Smooth muscle cell of the brain vasculature (primary cell): ENCODE measurements at regions not wholly inside any gene's neighbourhood (a gene's known extent, or its start where the extent isn't known, plus 50 kb on each side); places are given as distances from the start of the nearest gene placed in this dataset.
"Not testable (repeated sequence)": the region's sequence is repeated elsewhere in the genome, so short reads cannot be mapped to it uniquely, and the experiment has no call there.

Experiments used
- DNase-seq: peaks from one replicate; pipeline ENCODE4 v3.0.0-alpha.2; 2012; ENCODE audit warnings: low read depth, low spot score

DNA sequence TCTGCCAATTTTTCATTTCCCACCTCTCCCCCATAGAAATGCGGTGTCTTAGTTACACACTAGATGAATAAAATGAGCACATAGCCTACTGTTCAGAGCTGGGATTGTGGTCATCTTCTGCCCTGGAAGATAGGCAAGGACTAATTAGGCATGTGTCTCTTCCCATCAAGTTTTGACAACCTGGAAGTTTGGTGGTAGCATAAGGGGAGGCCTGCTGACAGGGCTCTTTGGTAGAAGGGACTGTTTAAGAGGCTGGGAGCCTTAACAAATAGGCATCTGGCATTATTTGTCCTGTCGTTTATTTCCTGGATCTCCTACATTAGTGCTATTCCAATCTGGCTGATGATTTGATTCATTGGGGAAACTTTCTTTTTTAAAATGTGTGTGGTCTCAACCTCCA, 512.3 kb downstream of the ZNF385D start:
- no peak for DNase-seq

DNA sequence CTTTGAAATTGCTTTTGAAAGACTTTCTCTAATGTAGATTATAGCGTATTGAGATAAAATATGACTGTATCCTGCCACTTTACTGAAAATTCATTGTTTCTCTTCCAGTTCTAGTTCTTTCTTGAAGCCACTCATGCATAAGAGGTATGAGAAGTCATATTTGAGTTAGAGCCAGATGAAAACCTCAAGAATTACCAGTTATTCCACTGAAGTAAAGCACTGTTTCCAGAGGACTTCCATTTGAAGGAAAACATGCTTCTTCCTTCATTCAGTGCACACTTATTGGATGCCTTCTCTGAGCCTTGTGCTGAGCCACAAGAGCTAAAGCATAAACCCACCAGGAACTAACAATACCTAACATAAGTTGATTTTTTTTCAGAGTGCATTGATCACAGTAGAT, 513.4 kb downstream of the ZNF385D start:
- DNase-seq = no peak

DNA sequence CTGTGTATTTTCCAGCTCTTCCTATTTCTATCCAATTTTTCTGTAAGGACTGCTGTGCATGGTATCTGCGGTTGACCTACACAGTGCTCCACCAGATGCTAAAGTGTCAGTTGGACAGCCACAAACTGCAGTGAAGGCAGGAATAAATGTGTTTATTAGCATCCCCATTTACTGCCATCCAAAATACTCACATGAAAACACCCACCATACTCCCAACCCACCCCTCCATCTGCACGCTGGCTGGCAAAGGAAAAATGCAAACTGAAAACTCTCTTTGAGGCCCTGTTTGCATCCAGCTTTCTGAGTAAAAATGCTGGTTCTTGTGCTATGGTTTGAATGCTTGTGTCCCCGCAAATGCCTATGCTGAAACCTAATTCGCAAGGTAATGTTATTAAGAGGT, 515.5 kb downstream of the ZNF385D start:
- DNase-seq = no peak

DNA sequence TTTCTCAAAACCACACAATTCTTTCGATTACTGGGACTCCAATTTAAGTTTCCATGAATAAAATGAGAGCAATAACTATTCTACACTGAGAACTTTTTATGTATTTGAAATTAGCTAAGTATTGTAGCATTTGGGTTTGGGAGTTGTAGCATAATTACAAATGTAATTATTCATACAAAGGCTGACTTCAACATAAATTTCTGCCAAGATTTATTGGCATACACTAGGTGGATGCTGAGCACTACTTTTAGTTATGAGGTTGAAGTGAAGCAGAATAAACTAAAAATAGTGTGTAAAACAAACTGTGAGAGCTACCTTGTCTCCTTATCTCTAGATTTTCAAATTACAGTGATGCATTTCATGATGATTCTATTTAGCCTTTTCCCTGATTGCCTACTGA, 516.1 kb downstream of the ZNF385D start:
- DNase-seq = no peak

DNA sequence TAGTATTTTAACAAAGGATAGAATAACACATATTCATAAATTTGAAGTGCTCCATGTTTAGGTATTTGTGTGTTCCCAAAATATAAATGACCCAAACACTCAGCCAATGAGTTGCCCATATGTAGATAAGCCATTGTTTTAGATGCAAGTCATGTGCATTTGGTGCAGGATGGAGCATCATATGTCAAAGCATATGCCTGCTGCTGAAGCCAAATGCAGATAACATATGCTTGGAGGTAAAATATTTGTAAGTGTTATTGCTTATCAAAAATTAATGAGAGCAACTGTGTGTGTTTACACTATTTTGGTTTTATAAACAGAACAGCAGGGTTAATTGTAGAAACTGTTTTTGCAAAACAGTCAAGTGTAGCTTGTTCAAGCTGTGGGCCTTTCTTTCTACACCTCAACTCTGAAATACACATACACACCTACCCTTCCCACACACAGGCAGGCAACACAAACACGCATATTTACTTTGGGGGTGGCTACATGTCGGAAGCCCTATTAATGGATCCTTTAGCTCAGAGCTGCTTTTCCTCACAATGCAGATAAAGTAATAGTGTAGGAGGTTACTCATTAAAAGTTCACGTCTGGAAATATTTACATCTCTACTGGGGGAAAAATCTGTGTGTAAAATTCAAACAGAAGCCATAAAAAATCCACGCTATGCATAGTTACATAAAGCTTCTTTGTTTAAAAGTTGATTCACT, 521.4 kb downstream of the ZNF385D start:
- no peak for DNase-seq

DNA sequence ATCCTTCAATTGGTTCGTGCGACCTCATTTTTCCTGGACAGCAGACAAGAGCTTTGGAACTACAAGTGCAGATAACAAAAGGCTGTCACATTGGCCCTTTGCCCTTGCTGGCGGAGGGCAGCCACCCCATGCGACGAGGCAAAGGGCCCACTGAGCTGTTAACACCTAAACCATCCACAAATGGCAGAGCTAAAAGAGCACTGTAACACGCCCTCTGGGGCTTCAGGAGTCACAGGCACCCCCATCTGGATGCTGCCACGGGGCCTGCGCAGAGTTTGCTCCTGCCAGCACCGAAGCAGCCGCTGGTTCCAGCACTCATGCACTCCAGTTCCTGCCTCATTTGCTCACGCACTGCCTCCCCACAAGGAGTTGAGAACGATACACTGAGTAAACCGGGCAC, 524.9 kb downstream of the ZNF385D start:
- no peak for DNase-seq

DNA sequence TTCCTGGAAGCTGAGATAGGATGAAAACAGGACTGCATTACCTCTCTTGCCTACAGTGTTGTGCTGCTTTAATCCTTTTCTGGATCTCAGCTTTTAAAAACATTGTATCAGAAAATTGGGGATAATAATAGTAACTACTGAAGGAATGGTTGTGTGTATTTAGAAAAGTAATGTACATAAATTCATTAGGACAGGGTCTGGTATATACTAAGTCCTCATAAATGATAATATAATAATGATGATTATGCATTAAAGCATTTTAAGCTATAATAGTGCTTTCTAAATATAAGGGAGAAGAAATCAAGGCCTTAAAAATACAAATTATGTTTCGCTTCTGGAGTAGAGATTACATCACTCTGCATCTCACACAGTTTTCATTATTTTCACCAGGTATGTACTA, 530.1 kb downstream of the ZNF385D start:
- no peak for DNase-seq

DNA sequence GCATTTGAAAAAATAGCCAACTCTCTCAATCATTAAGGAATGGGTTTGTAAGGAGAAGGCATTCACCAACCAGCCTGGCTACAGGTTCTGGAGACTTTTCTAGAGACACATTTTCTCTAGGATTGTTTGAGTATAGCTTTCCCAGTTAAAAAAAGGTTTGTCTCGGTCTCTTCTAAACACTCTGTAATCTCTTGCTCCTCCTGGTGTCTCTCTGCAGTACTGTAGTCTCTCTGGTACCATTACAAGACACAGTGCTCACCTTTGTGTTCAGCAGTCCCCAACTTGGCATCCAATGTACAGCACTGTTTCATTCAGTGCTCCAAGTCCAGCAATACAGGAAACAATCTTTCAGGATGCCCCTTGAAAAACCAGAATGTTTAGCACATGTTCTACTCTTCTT, 534.4 kb downstream of the ZNF385D start:
- DNase-seq = no peak

DNA sequence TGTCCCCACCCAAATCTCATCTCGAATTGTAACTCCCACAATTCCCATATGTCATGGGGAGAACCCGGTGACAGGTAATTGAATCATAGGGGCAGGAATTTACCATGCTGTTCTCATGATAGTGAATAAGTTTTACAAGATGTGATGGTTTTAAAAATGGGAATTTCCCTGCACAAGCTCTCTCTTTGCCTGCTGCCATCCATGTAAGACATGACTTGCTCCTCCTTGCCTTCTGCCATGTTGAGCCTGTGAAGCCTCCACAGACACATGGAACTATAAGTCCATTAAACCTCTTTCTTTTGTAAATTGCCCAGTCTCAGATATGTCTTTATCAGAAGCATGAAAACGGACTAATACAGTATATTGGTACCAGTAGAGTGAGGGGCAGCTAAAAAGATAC, 546.9 kb downstream of the ZNF385D start:
- not testable (repeated sequence) for DNase-seq

DNA sequence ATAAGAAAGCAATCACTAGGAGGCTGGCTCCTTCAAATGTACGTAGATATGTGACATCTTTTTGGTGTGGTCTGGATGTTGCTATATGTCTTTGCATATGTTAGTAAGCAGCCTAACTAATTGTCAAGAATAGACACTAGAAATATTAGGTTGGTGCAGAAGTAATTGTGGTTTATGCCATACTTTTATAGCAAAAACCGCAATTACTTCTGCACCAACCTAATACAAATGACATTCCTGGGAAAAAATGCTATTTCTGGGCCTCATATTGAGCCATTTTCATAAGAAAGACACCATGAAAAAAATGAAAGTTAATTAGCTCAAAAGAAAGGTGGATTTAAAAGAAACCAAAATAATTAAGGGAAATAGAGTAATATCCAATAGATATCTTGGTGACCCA, 555.8 kb downstream of the ZNF385D start:
- no peak for DNase-seq

DNA sequence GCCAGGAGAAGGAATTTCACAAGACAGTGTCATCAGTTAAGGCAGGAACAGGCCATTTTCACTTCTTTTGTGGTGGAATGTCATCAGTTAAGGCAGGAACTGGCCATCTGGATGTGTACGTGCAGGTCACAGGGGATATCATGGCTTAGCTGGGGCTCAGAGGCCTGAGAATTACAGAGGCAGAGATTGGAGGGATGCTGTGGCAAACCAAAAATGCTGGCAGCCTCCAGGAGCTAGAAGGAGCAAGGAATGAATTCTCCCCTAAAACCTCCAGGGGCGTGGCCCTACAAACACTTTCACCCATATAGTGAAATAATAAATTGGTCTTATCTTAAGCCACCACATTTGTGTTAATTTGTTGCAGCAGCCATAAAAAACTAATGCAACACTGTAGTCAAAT, 557.0 kb downstream of the ZNF385D start:
- DNase-seq = not testable (repeated sequence)

DNA sequence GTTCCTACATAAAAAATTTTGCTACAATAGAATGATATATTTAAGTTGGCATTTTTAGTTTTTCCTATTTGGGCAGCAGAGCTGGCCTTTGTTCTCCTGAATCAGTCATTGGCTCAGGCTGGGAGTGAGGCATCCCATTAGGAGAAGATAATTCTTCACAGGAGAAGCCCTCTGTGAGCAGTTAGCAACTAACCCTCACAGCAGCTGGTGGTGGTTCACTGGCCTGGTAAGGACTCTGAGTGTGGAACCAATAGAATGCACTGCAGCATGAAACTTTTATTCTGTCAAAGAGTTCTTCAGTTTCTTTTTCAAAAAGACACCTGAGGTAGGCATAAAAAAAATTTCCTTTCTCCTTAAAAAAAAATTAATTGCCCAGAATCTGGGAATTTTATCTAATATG, 562.6 kb downstream of the ZNF385D start:
- DNase-seq = no peak

DNA sequence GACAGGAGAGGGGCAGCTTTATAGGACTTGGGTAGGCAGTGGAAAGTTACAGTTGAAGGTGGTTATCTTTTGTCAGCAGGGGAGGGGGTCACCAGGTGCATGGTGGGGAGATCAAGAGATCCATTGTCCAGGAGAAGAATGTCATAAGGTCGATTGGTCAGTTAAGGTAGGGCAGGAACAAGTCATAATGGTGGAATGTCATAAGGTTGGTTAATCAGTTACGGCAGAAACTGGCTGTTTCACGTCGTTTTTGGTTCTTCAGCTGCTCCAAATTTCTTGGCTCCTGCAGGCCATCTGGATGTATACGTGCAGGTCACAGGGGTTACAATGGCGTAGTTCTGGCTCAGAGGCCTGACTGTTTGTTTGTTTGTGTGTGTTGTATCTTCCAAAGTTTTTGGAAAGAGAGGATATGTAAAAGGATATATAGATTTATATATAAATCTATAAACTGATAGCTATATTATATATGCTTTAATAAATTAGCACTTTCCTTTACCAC, 565.1 kb downstream of the ZNF385D start:
- no peak for DNase-seq

DNA sequence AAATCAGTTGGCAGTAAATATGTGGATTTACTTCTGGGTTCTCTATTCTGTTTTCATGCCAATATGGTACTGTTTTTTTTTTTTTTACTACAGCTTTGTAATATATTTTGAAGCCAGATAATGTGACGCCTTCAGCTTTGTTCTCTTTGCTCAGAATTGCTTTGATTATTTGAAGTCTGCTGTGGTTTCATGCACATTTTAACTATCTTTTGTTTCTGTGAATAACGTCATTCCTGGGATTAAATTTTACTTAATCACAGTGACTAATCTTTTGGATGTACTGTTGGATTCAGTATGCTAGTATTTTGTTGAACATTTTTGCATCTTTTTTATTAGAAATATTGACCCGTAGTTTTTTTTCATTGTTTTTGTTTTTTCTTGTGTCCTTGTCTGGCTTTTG, 576.5 kb downstream of the ZNF385D start:
- no peak for DNase-seq

DNA sequence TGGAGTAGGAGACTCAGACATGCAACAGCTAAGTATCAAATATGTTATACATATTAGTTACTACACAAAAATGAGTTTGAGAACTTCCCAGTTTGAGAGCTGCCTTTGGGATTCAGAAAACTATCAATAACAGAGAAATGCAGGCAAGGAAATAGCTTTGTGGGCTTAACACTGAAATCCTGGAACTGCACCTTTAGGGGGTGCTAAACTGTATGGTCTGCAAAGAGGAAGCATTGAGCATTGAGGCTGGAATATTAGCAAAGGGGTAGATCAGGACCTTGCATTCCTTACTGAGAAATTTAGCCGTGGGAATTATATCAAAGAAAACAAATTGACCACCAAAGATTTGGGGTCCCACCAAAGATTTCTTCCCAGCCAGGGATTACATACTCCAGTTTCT, 580.0 kb downstream of the ZNF385D start:
- no peak for DNase-seq

DNA sequence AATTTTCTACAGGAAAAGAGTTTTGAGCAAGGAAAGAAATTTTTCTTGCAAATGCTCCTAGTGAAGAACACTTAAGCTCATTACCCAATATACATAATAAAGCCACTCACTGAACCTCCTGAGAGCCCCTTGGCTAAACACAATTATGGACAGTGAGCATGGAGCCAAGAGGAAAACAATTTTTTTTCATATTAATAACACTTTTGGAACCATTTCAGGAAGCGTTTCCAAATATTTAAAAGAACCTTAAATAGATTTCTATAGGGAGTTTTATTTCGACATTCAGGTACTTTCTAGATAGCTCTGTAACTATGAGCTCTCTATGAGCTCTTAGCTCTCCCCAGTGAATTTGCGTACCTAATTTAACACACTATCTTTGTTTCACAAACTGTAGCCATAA, 581.1 kb downstream of the ZNF385D start:
- no peak for DNase-seq

DNA sequence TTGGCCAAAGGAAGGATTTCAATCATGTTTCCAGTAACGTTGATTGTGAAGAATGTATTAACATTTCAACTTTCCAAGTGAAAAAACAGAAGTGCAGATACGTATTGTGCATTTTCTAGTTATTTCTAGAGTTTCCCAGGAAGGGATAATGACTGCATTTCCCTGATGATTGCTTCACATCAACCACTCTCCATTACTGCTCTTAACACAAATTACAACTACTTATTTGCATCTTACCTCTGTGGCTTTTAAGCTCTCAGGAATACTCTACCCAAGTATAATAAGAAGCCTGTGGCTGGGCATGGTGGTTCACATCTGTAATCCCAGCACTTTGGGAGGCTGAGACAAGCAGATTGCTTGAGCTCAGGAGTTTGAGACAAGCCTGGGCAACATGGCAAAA, 582.5 kb downstream of the ZNF385D start:
- no peak for DNase-seq

DNA sequence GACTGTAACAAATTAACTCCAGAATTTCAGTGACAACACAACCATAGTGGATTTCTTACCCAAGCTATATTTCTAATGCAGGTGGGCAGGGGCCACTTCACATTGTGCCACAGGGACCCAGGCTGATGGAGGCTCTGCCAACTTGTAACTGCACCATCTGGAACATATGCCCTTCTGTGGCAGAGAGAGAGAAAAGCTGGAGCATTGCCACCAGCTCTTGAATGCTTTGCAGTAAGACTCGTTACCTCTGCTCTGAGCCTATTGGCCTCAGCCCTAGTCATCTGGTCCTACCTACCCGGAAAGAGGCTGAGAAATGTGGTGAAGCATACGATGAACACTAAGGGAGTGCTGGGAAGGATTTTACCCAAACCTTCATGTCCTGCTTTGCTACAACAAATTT, 587.1 kb downstream of the ZNF385D start:
- no peak for DNase-seq

DNA sequence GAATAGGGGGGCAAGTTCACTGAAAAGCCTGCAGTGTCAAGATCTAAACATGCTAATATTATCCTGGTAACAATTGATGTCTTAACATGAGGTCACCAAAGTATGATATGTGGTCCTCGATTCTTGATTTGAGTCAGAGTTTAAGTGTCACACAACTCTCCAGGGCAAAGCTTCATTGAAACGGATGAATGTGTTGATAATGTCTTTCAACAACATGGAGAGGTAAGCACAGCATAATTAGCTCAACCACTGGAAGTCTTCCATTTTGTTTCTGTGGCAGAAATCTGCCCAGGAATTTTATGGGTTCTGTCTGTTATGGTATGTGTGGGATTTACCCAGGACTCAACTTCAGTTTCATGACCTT, 591.5 kb downstream of the ZNF385D start:
- no peak for DNase-seq

DNA sequence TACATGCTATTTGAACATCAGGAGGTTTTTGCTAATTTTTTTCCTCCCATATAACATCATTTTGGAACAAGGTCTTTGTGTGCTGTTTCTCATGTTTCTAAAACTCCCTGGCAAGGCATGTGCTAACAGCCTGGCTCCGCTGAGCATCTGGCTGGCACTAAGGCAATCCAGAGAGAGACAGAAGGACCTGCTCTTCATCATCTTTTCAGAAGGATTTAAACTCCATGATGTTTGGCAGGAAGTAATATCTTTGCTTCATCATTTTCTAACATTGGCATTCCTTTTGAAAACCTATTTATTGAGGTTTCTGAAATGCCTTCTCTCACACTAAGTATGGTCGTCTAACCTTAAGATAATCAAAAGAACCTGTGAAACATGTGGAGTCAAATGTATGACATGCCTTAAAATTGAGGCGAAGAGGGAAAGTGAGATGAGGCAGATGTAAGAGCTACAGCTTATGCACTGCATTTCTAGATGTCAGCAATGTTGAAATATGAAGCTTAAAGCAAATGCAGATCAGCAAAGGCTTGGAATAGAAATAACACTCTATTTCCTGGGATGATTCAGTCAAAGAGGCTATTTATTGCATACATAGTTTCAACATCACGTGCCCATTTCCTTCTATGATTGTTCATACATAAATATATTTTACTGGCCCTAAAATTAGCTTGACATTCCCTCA, 592.0 kb downstream of the ZNF385D start:
- no peak for DNase-seq

DNA sequence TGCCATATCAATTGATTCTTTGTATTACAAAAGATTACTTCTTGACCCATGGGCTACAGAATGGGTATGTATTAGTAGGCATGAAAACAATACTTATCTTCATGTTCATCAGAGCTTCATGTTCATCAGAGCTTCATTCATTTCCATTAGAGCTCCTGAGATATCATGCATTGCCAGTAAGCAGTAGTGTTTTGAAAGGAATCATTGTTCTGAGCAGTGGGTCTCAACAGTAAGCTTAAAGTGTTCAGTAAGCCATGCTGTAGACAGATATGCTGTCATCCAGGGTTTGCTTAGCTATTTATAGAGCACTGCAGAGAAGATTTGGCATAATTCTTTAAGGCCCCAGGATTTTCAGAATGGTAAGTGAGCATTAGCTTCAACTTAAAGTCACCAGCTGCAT, 596.1 kb downstream of the ZNF385D start:
- DNase-seq = no peak

DNA sequence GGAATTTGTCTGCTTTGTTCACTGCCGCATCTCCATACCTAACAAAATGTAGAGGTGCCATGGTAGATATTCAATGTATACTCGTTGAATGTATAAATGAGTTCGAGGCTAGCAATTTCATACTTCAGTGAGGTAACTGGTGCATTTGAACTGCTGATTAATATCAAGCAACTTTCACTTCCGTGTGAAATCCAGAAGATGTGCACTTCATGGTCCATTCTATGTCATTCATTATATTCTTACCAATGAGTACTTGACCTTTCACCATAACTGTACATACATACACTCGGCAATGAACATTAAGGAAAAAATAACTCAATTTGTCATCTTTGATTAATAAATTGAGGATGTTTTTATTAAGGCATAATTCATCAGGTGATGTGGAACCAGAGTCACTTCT, 598.5 kb downstream of the ZNF385D start:
- DNase-seq = no peak

DNA sequence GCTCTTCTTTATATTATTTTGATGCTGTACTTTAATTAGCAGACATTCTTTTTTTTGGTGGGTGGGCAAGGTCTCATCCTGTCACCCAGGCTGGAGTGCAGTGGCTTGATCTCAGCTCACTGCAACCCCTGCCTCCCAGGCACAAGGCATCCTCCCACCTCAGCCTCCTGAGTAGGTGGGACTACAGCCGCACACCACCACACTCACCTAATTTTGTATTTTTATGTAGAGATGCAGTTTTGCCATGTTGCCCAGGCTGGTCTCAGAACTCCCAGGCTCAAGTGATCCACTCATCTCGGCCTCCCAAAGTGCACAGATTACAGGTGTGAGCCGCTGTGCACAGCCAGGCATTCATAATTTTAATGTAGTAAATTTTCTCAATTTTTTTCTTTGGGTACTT, 608.1 kb downstream of the ZNF385D start:
- DNase-seq = no peak

DNA sequence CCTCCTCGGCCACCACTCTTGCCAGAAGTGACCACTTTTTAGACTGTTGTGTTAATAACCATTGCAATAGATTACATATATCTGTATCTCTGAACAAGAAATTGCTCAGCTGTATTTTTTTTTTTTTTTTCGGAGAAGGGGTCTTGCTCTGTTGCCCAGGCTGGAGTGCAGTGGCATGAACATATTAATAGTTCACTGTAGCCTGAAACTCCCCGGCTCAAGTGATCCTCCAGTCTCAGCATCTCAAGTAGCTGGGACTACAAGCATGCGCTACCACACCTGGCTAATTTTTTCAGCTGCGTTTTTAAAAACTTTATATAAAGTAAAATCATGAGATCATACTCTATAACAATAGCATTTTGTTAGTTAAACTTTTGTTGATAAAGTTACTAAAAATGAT, 609.0 kb downstream of the ZNF385D start:
- DNase-seq = no peak
